Activated B cell treated with CpG ODN at 0.5 μM for 24 hours (primary cell): ENCODE measurements at regions not wholly inside any gene's neighbourhood (a gene's known extent, or its start where the extent isn't known, plus 50 kb on each side); places are given as distances from the start of the nearest gene placed in this dataset.

Experiments used
- ATAC-seq: fragments of 200-7000 bp; cut with Tn5 transposase; one replicate; pipeline ENCODE4 v1.10.0; 2021; ENCODE audit warnings: low read depth, mild to moderate bottlenecking, moderate library complexity
- CTCF ChIA-PET: fragments of 350-600 bp; sonication (Branson Sonifier 250); formaldehyde crosslinking; loops from one replicate; lab custom pipeline; 2021; ENCODE audit warnings: antibody characterized with exemption; lab: Charles Lee
- POLR2A ChIA-PET: fragments of 350-600 bp; sonication (Branson Sonifier 250); formaldehyde crosslinking; loops from one replicate; lab custom pipeline; 2021; ENCODE audit warnings: antibody characterized with exemption; lab: Charles Lee
- DNase-seq: peaks from one replicate; pipeline ENCODE4 v3.0.0; 2022
- H3K27ac Mint-ChIP-seq: one replicate; pipeline ENCODE4 v1.8.0; 2020; ENCODE audit warnings: mixed read lengths
- H3K27me3 Mint-ChIP-seq: one replicate; pipeline ENCODE4 v1.8.0; 2021; ENCODE audit warnings: mixed read lengths
- H3K36me3 Mint-ChIP-seq: one replicate; pipeline ENCODE4 v1.8.0; 2021; ENCODE audit warnings: low read depth, mixed read lengths
- H3K4me1 Mint-ChIP-seq: one replicate; pipeline ENCODE4 v1.8.0; 2021; ENCODE audit warnings: mixed read lengths
- H3K4me3 Mint-ChIP-seq: one replicate; pipeline ENCODE4 v1.8.0; 2020; ENCODE audit warnings: mild to moderate bottlenecking, mixed read lengths
- H3K9me3 Mint-ChIP-seq: one replicate; pipeline ENCODE4 v1.8.0; 2020; ENCODE audit warnings: mixed read lengths
- intact Hi-C: fragments of 100-400 bp; cut with micrococcal nuclease; formaldehyde crosslinking; loops from one replicate; pipeline ENCODE4 v1.15.1; 2024
- TF ChIP-seq, protein P1 (sequence below): fragments of 200-600 bp; IDR thresholded peaks from one replicate; pipeline ENCODE4 v1.8.0; 2022; ENCODE audit warnings: antibody characterized with exemption, mild to moderate bottlenecking

DNA sequence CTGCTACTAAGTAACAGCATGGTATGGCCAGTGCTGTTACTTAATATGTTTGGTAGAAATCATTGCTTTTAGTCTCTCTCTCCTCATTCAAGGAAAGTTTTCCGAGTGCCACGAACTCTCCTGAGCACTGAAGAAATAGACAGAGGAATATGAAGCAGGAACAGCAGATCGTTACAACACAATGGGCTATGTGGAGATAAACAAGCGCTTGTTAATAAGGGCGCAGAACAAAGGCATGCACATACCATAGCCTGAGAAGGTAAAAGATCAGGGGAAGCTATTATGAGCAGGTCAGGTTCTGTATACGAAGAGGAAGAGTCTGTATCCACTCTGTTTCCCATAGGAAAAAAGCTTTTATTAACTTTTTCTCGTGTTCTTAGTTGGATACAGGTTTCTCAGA lies 156.2 kb upstream of the CPNE8 start:
- ATAC-seq, result no peak
- Mint-ChIP-seq H3K4me1 (no peaks in the 10 kb centered on the region), H3K36me3 (no peaks in the 10 kb centered on the region), H3K27me3 (no peaks in the 10 kb centered on the region), H3K9me3 (peaks cover 4% of the 10 kb centered on the region), H3K27ac (no peak overlapping the region), H3K4me3 (no peak overlapping the region)
- TF ChIP-seq, protein P1, sequence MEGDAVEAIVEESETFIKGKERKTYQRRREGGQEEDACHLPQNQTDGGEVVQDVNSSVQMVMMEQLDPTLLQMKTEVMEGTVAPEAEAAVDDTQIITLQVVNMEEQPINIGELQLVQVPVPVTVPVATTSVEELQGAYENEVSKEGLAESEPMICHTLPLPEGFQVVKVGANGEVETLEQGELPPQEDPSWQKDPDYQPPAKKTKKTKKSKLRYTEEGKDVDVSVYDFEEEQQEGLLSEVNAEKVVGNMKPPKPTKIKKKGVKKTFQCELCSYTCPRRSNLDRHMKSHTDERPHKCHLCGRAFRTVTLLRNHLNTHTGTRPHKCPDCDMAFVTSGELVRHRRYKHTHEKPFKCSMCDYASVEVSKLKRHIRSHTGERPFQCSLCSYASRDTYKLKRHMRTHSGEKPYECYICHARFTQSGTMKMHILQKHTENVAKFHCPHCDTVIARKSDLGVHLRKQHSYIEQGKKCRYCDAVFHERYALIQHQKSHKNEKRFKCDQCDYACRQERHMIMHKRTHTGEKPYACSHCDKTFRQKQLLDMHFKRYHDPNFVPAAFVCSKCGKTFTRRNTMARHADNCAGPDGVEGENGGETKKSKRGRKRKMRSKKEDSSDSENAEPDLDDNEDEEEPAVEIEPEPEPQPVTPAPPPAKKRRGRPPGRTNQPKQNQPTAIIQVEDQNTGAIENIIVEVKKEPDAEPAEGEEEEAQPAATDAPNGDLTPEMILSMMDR, result no peak
- intact Hi-C loops, result no loop called here
- ChIA-PET CTCF (no interaction called here), POLR2A (no interaction called here)
- no peak for DNase-seq

DNA sequence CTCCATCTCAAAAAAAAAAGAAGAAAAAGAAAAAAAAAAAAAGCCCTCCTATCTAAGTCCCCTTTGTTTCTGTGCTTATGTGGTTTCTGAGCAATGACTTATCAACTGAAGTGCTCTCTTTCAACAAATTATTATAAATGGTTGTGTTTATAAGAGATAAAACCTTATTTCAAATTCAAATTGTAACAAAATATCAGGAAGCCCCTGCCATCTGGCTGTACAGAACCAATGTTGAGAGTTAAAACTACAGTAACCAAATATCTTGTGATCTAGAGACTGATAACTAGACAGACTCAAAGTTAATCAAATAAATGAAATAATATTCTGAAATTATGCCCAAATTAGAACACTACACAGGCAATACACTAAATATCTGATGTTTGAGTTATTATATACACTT lies 143.0 kb upstream of the CPNE8 start:
- Mint-ChIP-seq H3K27me3 (no peaks in the 10 kb centered on the region), H3K4me1 (no peaks in the 10 kb centered on the region), H3K9me3 (no peaks in the 10 kb centered on the region), H3K4me3 (no peak overlapping the region), H3K36me3 (no peaks in the 10 kb centered on the region), H3K27ac (no peak overlapping the region)
- DNase-seq, result no peak
- ChIA-PET CTCF (no interaction called here), POLR2A (no interaction called here)
- TF ChIP-seq, protein P1, result no peak
- ATAC-seq, result no peak
- intact Hi-C loops, result no loop called here

DNA sequence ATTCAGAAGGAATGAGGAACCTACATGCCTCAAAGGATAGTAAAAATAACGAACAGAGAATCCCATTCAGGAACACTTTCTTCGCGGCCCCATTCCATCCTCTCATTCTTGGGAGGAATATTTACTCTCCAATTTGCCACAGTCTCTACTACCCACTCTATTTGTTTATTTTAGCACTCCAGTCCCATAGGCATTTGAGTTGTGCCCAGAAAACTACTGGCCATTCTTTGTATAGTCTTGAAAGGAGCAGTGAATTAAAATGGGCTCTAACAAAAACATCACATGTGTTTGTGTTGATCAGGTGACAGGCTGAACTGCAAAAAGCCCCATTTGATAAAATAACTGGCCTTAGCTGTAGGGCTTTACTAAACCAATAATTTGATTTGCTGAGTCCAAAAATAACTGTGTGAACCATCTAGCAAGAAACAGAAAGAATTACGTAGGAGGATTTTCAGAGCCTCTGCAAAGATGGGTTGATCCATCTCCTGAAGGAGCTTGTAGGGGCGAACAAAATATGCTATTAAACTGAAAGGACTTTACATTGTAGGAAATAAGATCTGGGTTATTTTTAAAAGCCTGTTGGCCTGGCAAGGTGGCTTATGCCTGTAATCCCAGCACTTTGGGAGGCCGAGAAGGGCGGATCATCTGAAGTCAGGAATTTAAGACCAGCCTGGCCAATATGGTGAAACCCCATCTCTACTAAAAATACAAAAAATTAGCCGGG lies 142.3 kb upstream of the CPNE8 start:
- CTCF ChIA-PET, result no interaction called here
- POLR2A ChIA-PET, result no interaction called here
- no peaks in the 10 kb centered on the region for H3K36me3 Mint-ChIP-seq
- ATAC-seq (no peak), DNase-seq (no peak)
- H3K4me1 Mint-ChIP-seq, result no peaks in the 10 kb centered on the region
- H3K4me3 Mint-ChIP-seq, result no peak overlapping the region
- H3K27me3 Mint-ChIP-seq, result no peaks in the 10 kb centered on the region
- intact Hi-C loops, result no loop called here
- H3K27ac Mint-ChIP-seq, result no peak overlapping the region
- no peaks in the 10 kb centered on the region for H3K9me3 Mint-ChIP-seq
- TF ChIP-seq, protein P1, result no peak

DNA sequence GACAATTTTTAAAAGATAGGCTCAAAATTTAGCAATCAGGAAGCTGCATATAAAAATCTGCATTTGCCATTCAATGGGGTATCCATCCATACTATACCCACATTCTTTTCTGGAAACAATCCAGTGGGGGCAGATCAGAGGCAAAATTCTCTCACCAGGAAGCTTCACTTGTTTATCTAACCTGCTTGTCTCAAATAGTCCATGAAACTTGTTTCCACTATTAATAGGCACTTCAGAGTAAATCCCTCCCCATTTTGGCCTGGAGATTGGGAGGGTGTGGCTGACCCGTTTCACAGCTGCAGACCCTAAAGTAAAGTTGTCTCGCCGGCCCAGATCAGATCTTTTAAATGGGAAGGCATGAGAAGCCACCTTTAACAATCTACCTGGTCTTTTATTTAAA lies 139.4 kb upstream of the CPNE8 start:
- DNase-seq (no peak), ATAC-seq (no peak)
- ChIA-PET CTCF (no interaction called here), POLR2A (no interaction called here)
- H3K27me3 Mint-ChIP-seq, result no peaks in the 10 kb centered on the region
- no peaks in the 10 kb centered on the region for H3K4me1 Mint-ChIP-seq
- H3K9me3 Mint-ChIP-seq, result no peaks in the 10 kb centered on the region
- H3K36me3 Mint-ChIP-seq, result no peaks in the 10 kb centered on the region
- TF ChIP-seq, protein P1, result no peak
- H3K27ac Mint-ChIP-seq, result no peak overlapping the region
- H3K4me3 Mint-ChIP-seq, result no peak overlapping the region
- intact Hi-C loops, result no loop called here

DNA sequence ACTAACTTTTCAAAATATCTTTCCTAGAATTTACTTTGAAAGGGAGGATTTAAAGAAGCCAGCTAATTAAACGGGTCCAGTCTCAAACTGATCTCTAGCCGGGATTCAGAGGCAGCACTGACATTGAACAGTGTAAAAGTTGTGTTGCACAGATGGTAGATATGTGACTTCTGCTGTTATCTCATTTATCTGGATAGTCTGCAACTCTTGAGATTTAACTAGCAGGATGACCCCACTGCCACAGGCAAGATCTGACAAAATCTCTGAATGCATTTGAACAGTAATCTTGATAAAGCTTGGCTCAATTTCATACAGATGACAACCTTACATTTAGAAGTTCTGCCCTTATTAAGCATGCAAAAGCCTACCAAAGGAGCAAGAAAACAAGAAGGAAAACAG lies 138.0 kb upstream of the CPNE8 start:
- Mint-ChIP-seq H3K36me3 (no peaks in the 10 kb centered on the region), H3K27me3 (no peaks in the 10 kb centered on the region), H3K27ac (no peak overlapping the region), H3K4me1 (no peaks in the 10 kb centered on the region), H3K4me3 (no peak overlapping the region), H3K9me3 (no peaks in the 10 kb centered on the region)
- TF ChIP-seq, protein P1, result no peak
- ATAC-seq (no peak), DNase-seq (no peak)
- ChIA-PET POLR2A (no interaction called here), CTCF (no interaction called here)
- intact Hi-C loops, result no loop called here
